Stimulated activated CD8-positive, alpha-beta memory T cell treated with anti-CD3 and anti-CD28 coated beads, Interleukin-4, amount 100 ng/mL, for 48 hours (primary cell): ENCODE measurements at regions not wholly inside any gene's neighbourhood (a gene's known extent, or its start where the extent isn't known, plus 50 kb on each side); places are given as distances from the start of the nearest gene placed in this dataset.

Experiments
- DNase-seq: peaks from one replicate; pipeline ENCODE4 v3.0.0-alpha.2; 2020

DNA sequence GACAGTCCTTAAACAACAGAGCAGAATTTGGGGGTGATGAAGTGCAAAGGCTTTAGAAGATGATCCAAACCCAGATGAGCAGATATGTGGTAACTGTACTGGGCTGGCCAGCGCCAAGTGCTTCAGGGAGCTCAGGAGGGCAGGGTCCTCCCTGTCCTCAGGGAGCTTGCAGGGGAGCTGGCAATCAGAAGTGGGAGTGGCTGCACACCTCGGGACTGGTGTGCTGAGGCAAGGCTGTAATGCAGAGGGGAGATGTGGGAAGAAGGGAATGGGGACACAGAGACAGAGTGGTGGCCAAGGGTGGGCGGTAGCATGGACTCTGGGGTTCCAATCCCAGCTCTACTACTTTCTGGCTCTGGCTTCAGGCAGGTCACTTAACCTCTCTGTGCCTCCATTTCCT lies 235.6 kb upstream of the NCAM1 start:
- DNase-seq: no peak

- no peak for DNase-seq
Measured at GRCh38 chr11:112727341-112727841, 233.8 kb upstream of the NCAM1 start.

DNA sequence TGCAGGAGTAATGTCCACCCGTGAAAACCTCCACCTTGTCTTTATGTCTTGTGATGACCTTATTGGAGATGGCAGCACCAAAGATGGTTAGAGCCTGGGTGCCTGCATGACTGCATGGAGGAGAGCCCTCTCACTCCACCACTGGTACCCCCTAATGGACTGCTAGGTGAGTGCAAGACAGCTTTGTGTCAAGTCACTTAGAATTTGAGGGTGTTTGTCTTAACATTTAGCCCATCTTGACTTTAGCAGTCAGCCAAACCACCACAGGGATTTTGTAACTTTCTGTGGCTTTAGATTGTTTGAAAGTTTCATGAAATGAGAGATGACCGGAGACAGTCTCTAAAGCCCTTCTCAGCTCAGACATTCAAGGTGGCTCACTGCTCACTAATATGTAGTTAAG lies 232.9 kb upstream of the NCAM1 start:
- no peak for DNase-seq

GRCh38 chr11:112728716-112729115 lies 232.5 kb upstream of the NCAM1 start:
- DNase-seq: no peak

DNA sequence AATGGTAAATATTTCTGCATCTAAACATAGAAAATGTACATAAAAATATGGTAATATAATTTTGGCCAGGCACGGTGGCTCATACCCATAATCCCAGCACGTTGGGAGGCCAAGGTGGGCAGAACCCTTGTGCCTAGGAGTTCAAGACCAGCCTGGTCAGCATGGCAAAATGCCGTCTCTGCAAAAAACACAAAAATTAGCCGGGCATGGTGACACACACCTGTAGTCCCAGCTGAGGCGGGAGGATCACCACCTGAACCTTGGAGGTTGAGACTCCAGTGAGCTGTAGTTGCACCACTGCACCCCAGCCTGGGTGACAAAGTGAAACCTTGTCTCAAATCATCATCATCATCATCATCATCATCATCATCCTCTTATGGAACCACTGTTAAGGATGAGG lies 230.6 kb upstream of the NCAM1 start:
- DNase-seq: no peak

GRCh38 chr11:112731538-112731937 lies 229.7 kb upstream of the NCAM1 start:
- no peak for DNase-seq

GRCh38 chr11:112732031-112732430 lies 229.2 kb upstream of the NCAM1 start:
- no peak for DNase-seq

DNA sequence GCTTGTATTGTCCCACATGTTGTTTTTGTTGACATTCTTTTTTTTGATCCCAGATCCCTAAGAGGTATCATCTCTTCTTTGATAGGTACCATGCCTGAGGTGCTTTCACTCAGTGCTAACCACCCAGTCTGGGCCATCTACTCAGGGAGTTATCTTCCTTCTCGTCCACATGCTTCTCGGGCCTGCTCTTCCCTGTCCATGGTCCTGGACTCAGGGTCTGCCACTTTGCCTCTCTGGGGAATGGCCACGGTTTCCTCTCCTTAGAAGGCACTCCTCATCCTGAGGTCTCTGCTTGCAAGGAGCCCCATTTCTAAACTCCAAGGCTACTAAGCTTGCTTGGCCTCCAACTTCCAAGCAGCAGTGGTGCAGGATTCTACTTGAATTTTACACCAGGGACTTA lies 227.0 kb upstream of the NCAM1 start:
- DNase-seq: no peak

DNA sequence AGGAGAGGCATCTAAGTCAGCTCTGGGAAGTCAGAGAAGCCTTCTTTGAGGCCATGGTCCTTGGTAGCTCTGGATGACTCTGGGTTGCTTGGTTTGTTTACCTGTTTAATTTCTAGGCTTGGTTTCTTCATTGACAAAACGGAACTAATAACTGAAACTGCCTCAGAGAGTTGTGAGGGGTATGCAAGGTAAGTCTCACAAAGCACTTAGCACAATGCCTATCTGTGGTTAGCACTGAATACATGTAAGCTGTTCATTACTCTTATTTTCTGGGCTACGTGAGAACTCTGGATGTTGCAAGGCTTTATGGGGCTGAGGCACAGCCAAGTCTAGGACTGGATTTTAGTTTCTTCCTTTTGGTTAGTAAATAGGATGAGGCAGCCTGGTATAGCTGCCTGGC lies 225.8 kb upstream of the NCAM1 start:
- DNase-seq: no peak

- DNase-seq: no peak
Measured at GRCh38 chr11:112744041-112744440, 217.2 kb upstream of the NCAM1 start.

GRCh38 chr11:112745973-112746372 lies 215.2 kb upstream of the NCAM1 start:
- DNase-seq: no peak

DNA sequence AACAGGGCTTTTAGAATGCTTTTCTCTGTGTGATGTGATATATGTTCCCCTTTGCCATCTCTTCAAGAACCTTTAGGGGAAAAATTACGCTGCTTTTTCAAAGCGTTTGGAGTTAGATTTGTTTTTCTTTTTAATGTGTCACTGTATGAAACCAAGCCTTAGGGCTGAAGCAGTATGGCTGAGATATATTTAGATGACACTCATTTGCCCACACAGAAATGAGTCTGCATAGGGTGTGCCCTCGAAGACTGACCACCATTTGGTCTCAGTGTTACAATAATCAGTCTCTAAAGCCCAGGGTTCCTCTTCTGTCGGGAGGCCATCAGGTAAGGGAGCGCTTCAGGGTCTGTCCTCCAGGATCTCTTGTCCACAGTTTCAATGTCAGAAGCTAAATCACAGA lies 213.0 kb upstream of the NCAM1 start:
- no peak for DNase-seq

DNA sequence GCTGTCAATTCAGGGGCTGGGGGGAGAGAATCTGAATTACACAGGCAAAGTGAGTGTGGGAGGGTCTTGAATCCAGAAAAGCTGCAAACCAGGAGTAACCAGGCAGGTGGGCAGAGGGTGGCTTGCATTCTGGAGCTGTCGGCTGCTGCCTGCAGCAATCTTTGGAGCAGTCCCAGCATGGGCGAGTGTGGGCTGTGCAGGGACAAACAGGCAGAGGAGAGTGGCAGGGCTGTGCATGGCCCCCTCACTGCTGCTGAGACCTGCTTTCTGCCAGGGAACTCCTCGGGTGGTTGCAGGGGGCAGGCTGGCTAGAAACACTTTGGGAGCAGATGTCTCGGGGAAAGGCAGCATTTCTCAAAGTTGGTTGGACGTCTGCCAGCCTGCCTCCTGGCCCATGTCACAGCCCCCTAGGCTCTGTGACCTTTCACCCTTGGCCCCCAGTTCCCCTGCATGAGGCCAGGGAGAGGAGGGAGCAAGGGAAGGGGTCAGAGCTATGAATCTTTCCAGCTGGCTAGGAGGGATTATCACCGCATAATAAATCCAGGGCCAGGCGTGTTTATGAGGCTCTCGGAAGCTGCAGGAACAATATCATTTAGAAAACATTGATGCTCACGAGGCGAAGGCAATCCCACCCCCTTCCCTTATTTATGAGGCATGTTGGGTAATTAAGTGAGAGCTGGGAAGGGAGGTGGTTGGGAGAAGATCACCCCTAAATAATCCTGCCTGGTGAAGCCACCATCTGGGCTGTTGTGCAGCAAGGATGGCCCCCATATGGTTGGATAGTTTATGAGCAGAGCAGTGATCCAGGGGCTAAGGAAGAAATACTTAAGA lies 212.3 kb upstream of the NCAM1 start:
- DNase-seq: no peak

- no peak for DNase-seq
Measured at GRCh38 chr11:112751329-112751728, 209.9 kb upstream of the NCAM1 start.

GRCh38 chr11:112751772-112752171 lies 209.4 kb upstream of the NCAM1 start:
- DNase-seq: no peak

DNA sequence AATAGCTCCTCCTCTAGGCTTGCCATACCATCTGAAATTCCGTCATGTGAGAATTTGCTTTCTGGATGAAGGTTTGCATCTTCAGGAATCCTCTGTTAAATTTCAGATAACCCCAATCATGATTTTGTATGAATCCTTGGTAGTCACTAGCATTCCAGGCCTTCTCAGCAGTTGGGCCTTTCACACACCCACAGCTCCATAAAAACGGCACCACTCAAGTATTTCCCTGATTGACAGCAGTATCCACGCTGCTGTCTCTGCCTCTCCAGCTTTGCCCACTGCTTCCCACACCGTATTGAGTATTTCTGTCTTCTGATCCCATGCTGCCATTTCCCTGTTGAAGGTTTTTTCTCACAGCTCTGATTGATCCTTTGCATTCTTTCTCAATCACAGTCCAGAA lies 208.7 kb upstream of the NCAM1 start:
- DNase-seq: no peak

GRCh38 chr11:112753706-112754105 lies 207.5 kb upstream of the NCAM1 start:
- DNase-seq: no peak

DNA sequence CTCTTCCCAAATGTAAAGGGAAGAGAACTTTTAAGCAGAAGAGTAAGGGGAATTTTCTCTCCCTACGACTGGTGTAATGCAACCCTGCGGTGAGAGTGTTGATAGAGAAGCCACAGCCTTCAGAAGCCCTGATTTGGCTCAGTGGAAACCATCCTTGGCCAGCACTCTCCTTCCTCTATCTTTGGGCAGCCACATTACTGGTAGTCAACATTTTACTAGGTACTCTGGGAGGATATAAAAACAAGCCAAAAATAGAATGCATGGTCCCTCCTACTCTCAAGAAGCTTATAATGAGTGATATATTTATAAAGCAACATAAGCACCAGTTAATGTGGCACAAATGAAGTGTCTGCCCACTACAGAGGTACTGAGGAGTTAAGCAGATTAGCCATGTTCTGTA lies 201.8 kb upstream of the NCAM1 start:
- no peak for DNase-seq

DNA sequence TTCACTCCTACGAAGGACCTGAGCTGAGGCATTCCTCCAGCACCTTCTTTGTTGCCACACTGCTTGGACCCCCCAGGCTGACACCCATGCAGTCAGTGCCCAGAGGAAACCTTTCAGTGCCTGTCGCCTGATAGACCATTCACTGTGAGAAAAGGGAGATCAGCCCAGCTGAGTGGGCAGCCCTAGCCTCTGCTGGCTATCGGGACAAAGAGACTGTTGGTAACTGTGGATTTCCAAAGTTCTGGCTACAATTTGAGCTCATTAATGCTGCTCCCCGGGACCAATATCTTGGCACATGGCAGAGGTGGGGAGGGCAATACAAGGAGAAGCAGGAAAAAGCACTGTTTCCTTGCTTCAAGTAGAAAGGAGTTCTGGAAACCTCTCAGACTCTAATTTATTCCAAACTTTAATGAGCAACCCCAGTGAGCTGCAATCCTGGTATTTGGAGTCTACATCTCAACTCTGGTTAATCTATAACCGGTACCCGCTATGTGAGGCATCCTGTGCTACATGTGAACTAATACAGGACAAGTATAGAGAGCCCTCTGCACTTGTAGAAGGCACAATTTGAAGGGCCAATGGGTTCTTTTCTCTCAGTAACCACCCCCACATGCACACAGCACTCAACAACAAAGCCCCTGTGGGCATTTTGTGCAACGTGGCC lies 200.7 kb upstream of the NCAM1 start:
- no peak for DNase-seq

DNA sequence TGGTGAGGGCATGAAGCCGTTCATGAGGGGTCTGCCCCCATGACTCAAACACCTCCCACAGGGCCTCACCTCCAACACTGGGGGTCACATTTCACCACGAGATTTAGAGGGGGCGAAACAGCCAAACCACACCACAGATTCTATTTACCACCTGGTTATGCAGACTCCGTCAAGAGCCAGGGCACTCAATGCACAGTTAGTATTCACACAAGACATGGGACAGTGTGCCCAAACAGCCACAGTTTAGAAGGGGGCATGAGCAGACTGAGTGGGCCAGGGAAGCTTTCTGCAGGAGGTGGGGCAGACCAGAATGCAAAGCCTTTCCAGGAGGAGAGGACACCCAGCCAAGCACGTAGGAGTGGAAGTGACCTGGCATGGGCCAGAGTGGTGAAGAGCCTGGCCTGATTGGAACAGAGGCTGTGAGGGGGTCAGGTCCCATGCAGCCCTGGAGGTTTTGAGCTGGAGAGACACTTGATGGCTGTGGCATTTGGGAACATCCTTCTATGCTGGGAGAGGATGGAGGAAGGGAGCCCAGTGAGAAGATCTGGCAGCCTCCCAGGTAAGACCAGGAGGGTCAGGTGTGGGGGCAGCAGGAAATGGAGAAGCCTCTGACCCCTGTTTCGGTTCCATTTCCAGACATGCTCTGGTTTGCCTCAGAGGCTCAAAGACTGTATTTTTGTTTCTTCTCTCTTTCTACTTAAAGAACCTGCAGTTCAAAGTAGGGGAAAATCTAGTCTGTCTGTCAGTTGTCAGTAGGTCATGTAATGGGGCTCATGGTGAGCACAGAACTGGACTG lies 199.1 kb upstream of the NCAM1 start:
- DNase-seq: no peak

GRCh38 chr11:112762707-112763090 lies 198.5 kb upstream of the NCAM1 start:
- DNase-seq: no peak

DNA sequence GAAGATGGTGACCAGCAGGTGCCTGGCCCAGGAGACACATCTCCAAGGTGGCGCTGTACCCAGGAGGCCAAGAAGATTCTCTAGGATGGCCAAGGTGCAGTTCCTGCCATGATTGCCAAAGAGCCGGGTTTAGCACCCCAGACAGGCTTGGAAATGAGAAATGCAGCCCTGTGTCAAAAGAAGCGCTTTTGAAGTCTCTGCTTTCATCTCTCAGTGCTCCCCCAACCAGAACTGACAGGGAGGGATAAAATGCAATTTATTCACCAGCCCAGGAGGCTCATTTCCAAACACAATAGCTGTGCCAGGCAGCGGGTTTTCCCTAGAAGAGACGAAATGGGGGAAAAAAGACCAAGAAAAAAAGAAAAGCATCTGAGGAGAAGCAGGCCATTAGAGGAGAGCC lies 195.9 kb upstream of the NCAM1 start:
- no peak for DNase-seq

- no peak for DNase-seq
Measured at GRCh38 chr11:112769170-112769569, 192.1 kb upstream of the NCAM1 start.

- DNase-seq: no peak
Measured at GRCh38 chr11:112769584-112769983, 191.6 kb upstream of the NCAM1 start.
